PC-9 (cell line): ENCODE measurements at regions not wholly inside any gene's neighbourhood (a gene's known extent, or its start where the extent isn't known, plus 50 kb on each side); places are given as distances from the start of the nearest gene placed in this dataset.

Experiments
- EZH2 ChIP-seq: fragments of 200-600 bp; sonication (generic); IDR thresholded peaks from 2 replicates; pipeline ENCODE4 v1.8.0; 2017; ENCODE audit warnings: antibody characterized with exemption, low read depth
- TF ChIP-seq, protein P1 (sequence below): fragments of 200-600 bp; sonication (generic); conservative IDR thresholded peaks from 2 replicates; pipeline ENCODE4 v1.6.1; 2017; ENCODE audit warnings: mixed run types, antibody characterized with exemption, mild to moderate bottlenecking, moderate library complexity

GRCh38 chr16:86885139-86885538, 306.8 kb downstream of the FOXL1 start:
- TF ChIP-seq, protein P1, sequence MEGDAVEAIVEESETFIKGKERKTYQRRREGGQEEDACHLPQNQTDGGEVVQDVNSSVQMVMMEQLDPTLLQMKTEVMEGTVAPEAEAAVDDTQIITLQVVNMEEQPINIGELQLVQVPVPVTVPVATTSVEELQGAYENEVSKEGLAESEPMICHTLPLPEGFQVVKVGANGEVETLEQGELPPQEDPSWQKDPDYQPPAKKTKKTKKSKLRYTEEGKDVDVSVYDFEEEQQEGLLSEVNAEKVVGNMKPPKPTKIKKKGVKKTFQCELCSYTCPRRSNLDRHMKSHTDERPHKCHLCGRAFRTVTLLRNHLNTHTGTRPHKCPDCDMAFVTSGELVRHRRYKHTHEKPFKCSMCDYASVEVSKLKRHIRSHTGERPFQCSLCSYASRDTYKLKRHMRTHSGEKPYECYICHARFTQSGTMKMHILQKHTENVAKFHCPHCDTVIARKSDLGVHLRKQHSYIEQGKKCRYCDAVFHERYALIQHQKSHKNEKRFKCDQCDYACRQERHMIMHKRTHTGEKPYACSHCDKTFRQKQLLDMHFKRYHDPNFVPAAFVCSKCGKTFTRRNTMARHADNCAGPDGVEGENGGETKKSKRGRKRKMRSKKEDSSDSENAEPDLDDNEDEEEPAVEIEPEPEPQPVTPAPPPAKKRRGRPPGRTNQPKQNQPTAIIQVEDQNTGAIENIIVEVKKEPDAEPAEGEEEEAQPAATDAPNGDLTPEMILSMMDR = no peak
- no peak for TF ChIP-seq EZH2
